CD4-positive, alpha-beta T cell (primary cell): ENCODE measurements at regions not wholly inside any gene's neighbourhood (a gene's known extent, or its start where the extent isn't known, plus 50 kb on each side); places are given as distances from the start of the nearest gene placed in this dataset.

Experiments used
- ATAC-seq: fragments of 200-7000 bp; cut with Tn5 transposase; one replicate; pipeline ENCODE4 v1.10.0; 2022; ENCODE audit warnings: mild to moderate bottlenecking; ENCODE audit not compliant: poor library complexity
- CTCF ChIA-PET: fragments of 350-600 bp; sonication (Branson Sonifier 250); formaldehyde crosslinking; loops from one replicate; lab custom pipeline; 2021; ENCODE audit warnings: antibody characterized with exemption, inconsistent platforms; lab: Charles Lee
- POLR2A ChIA-PET: fragments of 350-600 bp; sonication (Branson Sonifier 250); formaldehyde crosslinking; loops from one replicate; lab custom pipeline; 2021; ENCODE audit warnings: antibody characterized with exemption, inconsistent platforms; lab: Charles Lee
- DNase-seq, 14 experiments: peaks; one replicate each; pipeline ENCODE4 v3.0.0-alpha.2; 2013 to 2020; ENCODE audit warnings: mixed read lengths in 2 of 14
- H3K27ac ChIP-seq, 2 donors: one replicate each; pipeline versions ENCODE4 v1.5.1 to v1.7.0; 2013; ENCODE audit warnings: low read length in 2 of 2, low read depth in 1 of 2, mild to moderate bottlenecking in 1 of 2
- H3K27me3 ChIP-seq, 2 experiments: 1 replicate in 1 of 2; 2 replicates in 1 of 2; pipeline versions ENCODE4 v1.6.1 to v1.7.0; 2013; ENCODE audit warnings: low read length in 2 of 2, control low read depth in 1 of 2, mild to moderate bottlenecking in 1 of 2, moderate library complexity in 1 of 2; ENCODE audit not compliant: insufficient read depth in 2 of 2, control insufficient read depth in 1 of 2
- H3K36me3 ChIP-seq: one replicate; pipeline ENCODE4 v1.6.1; 2013; ENCODE audit warnings: low read length, control low read depth; ENCODE audit not compliant: insufficient read depth
- H3K4me1 ChIP-seq: one replicate; pipeline ENCODE4 v1.6.1; 2013; ENCODE audit warnings: low read length, control low read depth; ENCODE audit not compliant: insufficient read depth
- H3K4me3 ChIP-seq: one replicate; pipeline ENCODE4 v1.5.1; 2013; ENCODE audit warnings: mild to moderate bottlenecking, low read length, moderate library complexity
- H3K9me3 ChIP-seq, 2 experiments: 1 replicate in 1 of 2; 2 replicates in 1 of 2; pipeline versions ENCODE4 v1.6.1 to v1.7.0; 2013; ENCODE audit warnings: low read length in 2 of 2, mild to moderate bottlenecking in 2 of 2, control low read depth in 1 of 2, moderate library complexity in 1 of 2; ENCODE audit not compliant: control insufficient read depth in 1 of 2, insufficient read depth in 1 of 2
- H3K27ac Mint-ChIP-seq: one replicate; pipeline ENCODE4 v1.8.0; 2020; ENCODE audit warnings: mixed read lengths
- H3K27me3 Mint-ChIP-seq: one replicate; pipeline ENCODE4 v1.8.0; 2021; ENCODE audit warnings: mixed read lengths
- H3K36me3 Mint-ChIP-seq: one replicate; pipeline ENCODE4 v1.8.0; 2021; ENCODE audit warnings: low read depth, mixed read lengths
- H3K4me1 Mint-ChIP-seq: one replicate; pipeline ENCODE4 v1.8.0; 2021; ENCODE audit warnings: low read depth, mixed read lengths
- H3K4me3 Mint-ChIP-seq: one replicate; pipeline ENCODE4 v1.8.0; 2020; ENCODE audit warnings: mild to moderate bottlenecking, mixed read lengths
- H3K9me3 Mint-ChIP-seq: one replicate; pipeline ENCODE4 v1.8.0; 2020; ENCODE audit warnings: mixed read lengths
- intact Hi-C, 2 experiments: fragments of 100-400 bp; cut with DNase I in 1 of 2; cut with micrococcal nuclease in 1 of 2; formaldehyde crosslinking; loops; one replicate each; pipeline versions ENCODE4 v1.15.1 to v1.9.0; 2023 to 2025; cut with DNase I, micrococcal nuclease
- TF ChIP-seq, protein P1 (sequence below): fragments of 200-600 bp; IDR thresholded peaks from one replicate; pipeline ENCODE4 v1.8.0; 2022; ENCODE audit warnings: antibody characterized with exemption, mild to moderate bottlenecking

DNA sequence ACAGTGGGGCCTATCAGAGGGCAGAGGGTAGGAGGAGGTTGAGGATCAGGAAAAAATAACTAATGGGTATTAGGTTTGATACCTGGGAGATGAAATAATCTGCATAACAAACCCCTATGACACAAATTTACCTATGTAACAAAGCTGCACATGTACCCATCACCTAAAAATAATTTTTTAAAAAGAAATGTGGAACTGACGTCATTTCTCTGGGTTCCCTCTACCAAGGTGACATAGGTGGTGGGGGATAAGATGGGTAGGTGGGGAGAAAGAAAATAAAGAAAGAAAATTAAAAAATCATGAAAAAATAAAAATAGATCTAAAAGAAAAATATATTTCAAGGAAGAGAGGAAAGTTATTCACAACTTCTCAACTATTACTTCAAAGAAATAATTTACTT, 153.1 kb upstream of the SORCS1 start:
- TF ChIP-seq, protein P1, sequence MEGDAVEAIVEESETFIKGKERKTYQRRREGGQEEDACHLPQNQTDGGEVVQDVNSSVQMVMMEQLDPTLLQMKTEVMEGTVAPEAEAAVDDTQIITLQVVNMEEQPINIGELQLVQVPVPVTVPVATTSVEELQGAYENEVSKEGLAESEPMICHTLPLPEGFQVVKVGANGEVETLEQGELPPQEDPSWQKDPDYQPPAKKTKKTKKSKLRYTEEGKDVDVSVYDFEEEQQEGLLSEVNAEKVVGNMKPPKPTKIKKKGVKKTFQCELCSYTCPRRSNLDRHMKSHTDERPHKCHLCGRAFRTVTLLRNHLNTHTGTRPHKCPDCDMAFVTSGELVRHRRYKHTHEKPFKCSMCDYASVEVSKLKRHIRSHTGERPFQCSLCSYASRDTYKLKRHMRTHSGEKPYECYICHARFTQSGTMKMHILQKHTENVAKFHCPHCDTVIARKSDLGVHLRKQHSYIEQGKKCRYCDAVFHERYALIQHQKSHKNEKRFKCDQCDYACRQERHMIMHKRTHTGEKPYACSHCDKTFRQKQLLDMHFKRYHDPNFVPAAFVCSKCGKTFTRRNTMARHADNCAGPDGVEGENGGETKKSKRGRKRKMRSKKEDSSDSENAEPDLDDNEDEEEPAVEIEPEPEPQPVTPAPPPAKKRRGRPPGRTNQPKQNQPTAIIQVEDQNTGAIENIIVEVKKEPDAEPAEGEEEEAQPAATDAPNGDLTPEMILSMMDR = no peak

DNA sequence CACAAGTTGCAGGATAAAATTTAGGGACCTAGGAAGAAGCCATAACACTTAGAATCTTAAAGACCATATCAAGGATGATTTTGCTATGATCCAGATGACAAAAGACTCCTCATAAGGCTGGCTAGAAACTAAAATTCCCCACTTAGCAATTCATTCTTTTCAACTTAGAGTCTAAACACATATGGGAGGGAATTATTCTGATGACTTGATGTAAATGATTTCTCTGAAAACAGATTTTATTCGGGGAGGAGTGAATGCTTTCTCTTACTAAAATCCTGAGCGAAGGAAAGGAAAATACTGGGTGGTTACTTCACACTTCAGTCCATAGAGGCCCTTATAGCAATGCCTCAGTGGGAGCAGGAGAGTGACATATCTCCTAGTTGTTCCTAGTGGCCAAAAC, 138.7 kb upstream of the SORCS1 start:
- peaks cover 0 to 5% of the 10 kb centered on the region in 2 experiments for H3K9me3 ChIP-seq
- no peaks in the 10 kb centered on the region for H3K27me3 ChIP-seq
- no peaks in the 10 kb centered on the region for H3K36me3 Mint-ChIP-seq
- H3K27ac ChIP-seq = no peak overlapping the region
- no peak overlapping the region for H3K27ac Mint-ChIP-seq
- intact Hi-C loops = no loop called here
- POLR2A ChIA-PET = no interaction called here
- no peaks in the 10 kb centered on the region for H3K36me3 ChIP-seq
- DNase-seq (no peak), ATAC-seq (no peak)
- no peak overlapping the region for H3K4me3 Mint-ChIP-seq
- CTCF ChIA-PET = no interaction called here
- H3K27me3 Mint-ChIP-seq = no peaks in the 10 kb centered on the region
- H3K4me3 ChIP-seq = no peak overlapping the region
- no peaks in the 10 kb centered on the region for H3K4me1 ChIP-seq
- TF ChIP-seq, protein P1 = no peak
- no peaks in the 10 kb centered on the region for H3K4me1 Mint-ChIP-seq
- H3K9me3 Mint-ChIP-seq = peaks cover 8% of the 10 kb centered on the region

More for the DNA sequence above, 153.1 kb upstream of the SORCS1 start:
- ChIA-PET POLR2A (no interaction called here), CTCF (no interaction called here)
- H3K9me3 ChIP-seq = peaks cover 0 to 8% of the 10 kb centered on the region in 2 experiments
- no peak overlapping the region for H3K4me3 ChIP-seq
- intact Hi-C loops = no loop called here
- Mint-ChIP-seq H3K4me3 (no peak overlapping the region), H3K27ac (no peak overlapping the region), H3K4me1 (no peaks in the 10 kb centered on the region), H3K27me3 (no peaks in the 10 kb centered on the region), H3K36me3 (no peaks in the 10 kb centered on the region), H3K9me3 (peaks cover 8% of the 10 kb centered on the region)
- no peaks in the 10 kb centered on the region for H3K27me3 ChIP-seq
- H3K4me1 ChIP-seq = no peaks in the 10 kb centered on the region
- no peak overlapping the region for H3K27ac ChIP-seq
- no peaks in the 10 kb centered on the region for H3K36me3 ChIP-seq
- DNase-seq (no peak), ATAC-seq (no peak)

DNA sequence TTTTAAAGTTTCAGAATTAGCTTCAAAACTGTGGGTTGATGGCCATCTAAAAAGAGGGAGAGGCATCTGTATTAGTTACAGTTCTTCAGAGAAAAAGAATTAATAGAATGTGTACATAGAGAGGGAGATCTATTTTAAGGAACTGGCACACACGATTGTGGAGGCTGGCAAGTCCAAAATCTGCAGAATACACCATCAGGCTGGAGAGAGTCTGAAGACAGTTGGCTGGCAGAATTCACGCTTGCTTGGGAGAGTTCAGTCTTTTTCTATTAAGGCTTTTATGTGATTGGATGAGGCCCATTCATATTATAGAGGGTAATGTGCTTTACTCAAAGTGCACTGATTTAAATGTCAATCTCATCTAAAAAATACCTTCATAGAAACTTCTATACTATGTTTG, 135.1 kb upstream of the SORCS1 start:
- TF ChIP-seq, protein P1 = no peak
- no peaks in the 10 kb centered on the region for H3K27me3 Mint-ChIP-seq
- H3K4me3 Mint-ChIP-seq = no peak overlapping the region
- H3K9me3 Mint-ChIP-seq = peaks cover 11% of the 10 kb centered on the region
- Histone ChIP-seq H3K4me3 (no peak overlapping the region), H3K27ac (no peak overlapping the region), H3K9me3 (peaks cover 0 to 5% of the 10 kb centered on the region in 2 experiments), H3K36me3 (no peaks in the 10 kb centered on the region), H3K27me3 (no peaks in the 10 kb centered on the region), H3K4me1 (no peaks in the 10 kb centered on the region)
- CTCF ChIA-PET = no interaction called here
- H3K4me1 Mint-ChIP-seq = no peaks in the 10 kb centered on the region
- H3K36me3 Mint-ChIP-seq = no peaks in the 10 kb centered on the region
- DNase-seq = no peak
- no peak for ATAC-seq
- POLR2A ChIA-PET = no interaction called here
- intact Hi-C loops = no loop called here
- no peak overlapping the region for H3K27ac Mint-ChIP-seq
